ENCODE measurements at regions not wholly inside any gene's neighbourhood (a gene's known extent, or its start where the extent isn't known, plus 50 kb on each side); places are given as distances from the start of the nearest gene placed in this dataset.

DNA sequence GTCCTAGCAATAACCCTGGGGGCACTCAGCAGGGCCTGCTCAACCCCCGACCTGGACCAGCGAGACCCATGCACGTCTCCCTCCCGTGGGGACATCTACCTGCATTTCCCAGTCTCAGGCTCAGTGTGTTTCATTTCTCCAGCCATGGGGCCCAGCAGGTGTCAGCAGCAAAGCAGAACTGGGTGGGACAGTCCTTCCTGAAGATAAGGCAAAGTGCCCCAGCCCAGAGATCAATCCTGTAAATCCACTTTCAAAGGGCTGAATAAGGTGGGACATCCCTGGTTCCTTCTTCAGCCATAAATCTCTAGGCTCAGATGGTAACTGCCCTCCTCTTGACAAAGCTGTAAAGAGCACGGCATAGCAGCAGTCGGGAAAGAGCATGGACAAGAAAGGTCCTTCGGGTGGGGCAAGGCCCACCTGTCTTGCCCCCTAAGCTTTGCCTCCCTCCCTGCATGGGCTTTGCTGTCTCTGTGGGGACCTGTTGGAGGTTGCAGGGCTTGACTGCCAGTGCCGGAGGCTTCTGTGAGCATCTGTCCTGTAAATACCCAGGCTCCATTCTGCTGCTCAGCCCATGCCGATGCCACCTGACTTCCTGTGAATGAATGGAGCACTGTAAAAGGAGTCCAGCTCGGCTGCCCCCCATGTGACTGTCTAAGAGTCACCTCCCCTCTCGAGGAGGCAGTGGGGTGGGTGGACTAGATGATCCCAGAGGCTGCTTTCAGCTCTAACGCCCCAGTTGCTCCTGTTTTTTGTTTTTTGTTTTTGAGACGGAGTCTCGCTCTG, 84.8 kb upstream of the TBC1D3K start:
- Mint-ChIP-seq H3K4me3 (no peak overlapping the region), H3K27me3 (ENCODE audit: low read depth, poor library complexity) (peaks cover 30% of the 10 kb centered on the region), H3K9me3 (no peaks in the 10 kb centered on the region), H3K27ac (no peak overlapping the region), H3K4me1 (no peaks in the 10 kb centered on the region), H3K36me3 (ENCODE audit: low read depth) (no peaks in the 10 kb centered on the region)
- DNase-seq: no peak
- TF ChIP-seq, protein P1, sequence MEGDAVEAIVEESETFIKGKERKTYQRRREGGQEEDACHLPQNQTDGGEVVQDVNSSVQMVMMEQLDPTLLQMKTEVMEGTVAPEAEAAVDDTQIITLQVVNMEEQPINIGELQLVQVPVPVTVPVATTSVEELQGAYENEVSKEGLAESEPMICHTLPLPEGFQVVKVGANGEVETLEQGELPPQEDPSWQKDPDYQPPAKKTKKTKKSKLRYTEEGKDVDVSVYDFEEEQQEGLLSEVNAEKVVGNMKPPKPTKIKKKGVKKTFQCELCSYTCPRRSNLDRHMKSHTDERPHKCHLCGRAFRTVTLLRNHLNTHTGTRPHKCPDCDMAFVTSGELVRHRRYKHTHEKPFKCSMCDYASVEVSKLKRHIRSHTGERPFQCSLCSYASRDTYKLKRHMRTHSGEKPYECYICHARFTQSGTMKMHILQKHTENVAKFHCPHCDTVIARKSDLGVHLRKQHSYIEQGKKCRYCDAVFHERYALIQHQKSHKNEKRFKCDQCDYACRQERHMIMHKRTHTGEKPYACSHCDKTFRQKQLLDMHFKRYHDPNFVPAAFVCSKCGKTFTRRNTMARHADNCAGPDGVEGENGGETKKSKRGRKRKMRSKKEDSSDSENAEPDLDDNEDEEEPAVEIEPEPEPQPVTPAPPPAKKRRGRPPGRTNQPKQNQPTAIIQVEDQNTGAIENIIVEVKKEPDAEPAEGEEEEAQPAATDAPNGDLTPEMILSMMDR (IDR thresholded peaks at IDR 0.05): no peak

DNA sequence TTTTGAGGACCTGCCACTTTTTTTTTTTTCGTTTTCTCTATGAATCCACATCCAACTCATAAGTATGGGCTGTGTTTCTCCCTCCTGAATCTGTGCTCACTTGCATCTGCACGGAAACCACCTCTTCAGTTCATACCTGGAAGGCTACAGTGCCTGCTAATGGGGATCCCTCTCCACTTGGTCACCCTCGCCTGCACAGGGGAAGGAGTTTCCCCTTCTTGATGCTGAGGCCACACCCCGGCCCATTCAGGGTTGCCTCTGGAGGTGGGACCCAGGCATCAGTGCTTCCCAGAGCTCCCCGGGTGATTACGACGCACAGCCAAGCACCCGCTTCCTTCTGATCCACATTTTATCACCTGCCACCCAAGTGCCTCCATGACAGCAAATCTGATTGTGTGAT, 85.9 kb upstream of the TBC1D3K start:
- Mint-ChIP-seq H3K27me3 (ENCODE audit: low read depth, poor library complexity) (peaks cover 26% of the 10 kb centered on the region), H3K9me3 (no peaks in the 10 kb centered on the region), H3K4me1 (no peaks in the 10 kb centered on the region), H3K4me3 (no peak overlapping the region), H3K27ac (no peak overlapping the region), H3K36me3 (ENCODE audit: low read depth) (no peaks in the 10 kb centered on the region)
- no peak for DNase-seq
- TF ChIP-seq, protein P1 (IDR thresholded peaks at IDR 0.05): no peak

DNA sequence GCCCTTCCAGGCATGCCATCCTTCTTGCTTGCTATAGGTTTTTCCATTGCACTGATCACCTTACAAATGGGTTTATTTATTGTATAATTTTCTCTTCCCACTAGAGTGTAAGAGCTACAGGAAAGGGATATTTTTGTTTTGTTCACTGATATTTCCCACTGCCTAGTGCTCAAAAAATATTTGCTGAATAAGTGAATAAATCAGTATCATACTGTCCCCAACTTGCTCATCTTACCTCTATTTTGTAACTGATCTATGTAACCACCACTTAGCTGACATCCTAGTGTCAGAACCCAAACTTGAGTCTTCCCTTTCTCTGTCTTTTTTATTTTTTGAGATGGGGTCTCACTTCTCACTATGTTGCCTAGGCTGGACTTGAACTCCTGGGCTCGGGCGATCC, 87.6 kb upstream of the TBC1D3K start:
- H3K27me3 Mint-ChIP-seq (ENCODE audit: low read depth, poor library complexity): peaks cover 22% of the 10 kb centered on the region
- DNase-seq: no peak
- H3K4me1 Mint-ChIP-seq: no peaks in the 10 kb centered on the region
- H3K36me3 Mint-ChIP-seq (ENCODE audit: low read depth): no peaks in the 10 kb centered on the region
- H3K4me3 Mint-ChIP-seq: no peak overlapping the region
- TF ChIP-seq, protein P1 (IDR thresholded peaks at IDR 0.05): no peak
- no peak overlapping the region for H3K27ac Mint-ChIP-seq
- no peaks in the 10 kb centered on the region for H3K9me3 Mint-ChIP-seq

DNA sequence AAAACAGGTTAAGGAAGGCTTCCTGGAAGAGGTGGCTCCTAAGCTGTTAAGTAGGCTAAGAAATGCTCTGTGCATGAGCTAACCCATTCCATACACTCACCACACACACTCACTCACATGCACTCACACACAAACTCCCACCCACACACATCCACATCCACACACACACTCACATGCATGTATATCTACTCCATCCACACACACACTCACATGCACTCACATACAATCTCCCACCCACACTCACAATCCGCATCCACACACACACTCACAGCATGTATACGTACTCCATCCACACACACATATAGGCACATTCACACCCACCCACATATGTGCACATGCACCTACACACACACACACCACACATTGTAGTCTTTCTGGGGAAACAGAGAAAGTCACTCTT, 89.3 kb upstream of the HNF1B start:
- no peaks in the 10 kb centered on the region for H3K36me3 Mint-ChIP-seq (ENCODE audit: low read depth)
- TF ChIP-seq, protein P1 (IDR thresholded peaks at IDR 0.05): no peak

DNA sequence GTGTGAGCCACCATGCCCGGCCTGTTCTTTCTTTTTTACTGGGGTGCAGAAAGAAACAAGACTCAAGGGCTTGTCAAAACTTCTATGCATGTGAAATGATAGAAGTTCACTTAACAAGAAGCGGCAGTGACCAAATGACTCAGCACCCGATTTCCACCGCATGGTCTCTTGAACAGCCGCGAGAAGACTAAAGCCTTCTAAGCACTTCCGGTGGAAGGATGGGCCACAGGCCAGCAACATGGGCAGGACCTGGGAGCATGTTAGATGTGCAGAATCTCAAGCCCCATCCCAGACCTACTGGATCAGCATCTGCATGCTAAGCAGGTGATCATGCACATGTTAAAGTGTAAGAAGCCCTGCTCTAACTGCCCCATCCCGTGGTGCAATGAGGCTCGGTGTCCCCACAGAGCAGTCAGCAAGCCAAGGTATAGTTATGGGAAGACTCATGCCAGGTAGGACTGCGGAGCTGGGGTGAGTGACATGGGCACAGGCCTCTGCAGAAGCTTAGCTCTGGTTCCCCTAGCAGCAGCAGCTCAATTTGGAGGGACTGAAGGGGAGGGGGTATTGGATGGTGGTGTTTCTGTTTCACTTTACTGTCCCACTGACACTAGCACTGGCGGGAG, 88.5 kb upstream of the HNF1B start:
- H3K4me3 Mint-ChIP-seq: no peak overlapping the region
- no peak for DNase-seq
- peaks cover 22% of the 10 kb centered on the region for H3K4me1 Mint-ChIP-seq
- TF ChIP-seq, protein P1 (IDR thresholded peaks at IDR 0.05): no peak
- H3K27me3 Mint-ChIP-seq (ENCODE audit: low read depth, poor library complexity): peaks cover 8% of the 10 kb centered on the region
- H3K9me3 Mint-ChIP-seq: no peaks in the 10 kb centered on the region
- H3K36me3 Mint-ChIP-seq (ENCODE audit: low read depth): no peaks in the 10 kb centered on the region
- H3K27ac Mint-ChIP-seq: no peak overlapping the region

More for the DNA sequence above, 89.3 kb upstream of the HNF1B start:
- Mint-ChIP-seq H3K4me3 (no peak overlapping the region), H3K27ac (no peak overlapping the region), H3K9me3 (no peaks in the 10 kb centered on the region), H3K4me1 (peaks cover 14% of the 10 kb centered on the region), H3K27me3 (ENCODE audit: low read depth, poor library complexity) (peaks cover 8% of the 10 kb centered on the region)
- no peak for DNase-seq

DNA sequence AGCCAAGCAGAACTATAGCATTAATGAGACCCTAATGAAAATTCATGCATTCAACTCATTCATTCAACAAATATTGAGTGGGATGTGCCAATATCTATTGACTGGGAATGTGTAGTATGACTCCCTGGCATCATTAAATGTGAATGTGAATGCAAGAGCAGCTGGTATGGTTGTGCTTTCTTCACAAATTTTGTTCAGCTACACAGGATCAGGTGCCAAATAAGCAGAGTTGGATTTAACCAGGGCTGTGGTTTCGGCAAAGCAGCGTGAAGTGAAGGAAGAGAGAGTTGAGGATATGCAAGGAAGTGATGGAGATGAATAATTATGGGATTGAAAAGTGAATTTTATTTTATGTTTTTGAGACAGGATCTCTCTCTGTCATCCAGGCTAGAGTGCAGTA, 87.1 kb upstream of the HNF1B start:
- TF ChIP-seq, protein P1 (IDR thresholded peaks at IDR 0.05): no peak

More for the DNA sequence above, 87.1 kb upstream of the HNF1B start:
- no peak for DNase-seq
- H3K36me3 Mint-ChIP-seq (ENCODE audit: low read depth): no peaks in the 10 kb centered on the region
- no peaks in the 10 kb centered on the region for H3K9me3 Mint-ChIP-seq
- peaks cover 6% of the 10 kb centered on the region for H3K27me3 Mint-ChIP-seq (ENCODE audit: low read depth, poor library complexity)
- H3K27ac Mint-ChIP-seq: no peak overlapping the region
- no peak overlapping the region for H3K4me3 Mint-ChIP-seq
- peaks cover 28% of the 10 kb centered on the region for H3K4me1 Mint-ChIP-seq
